ENCODE measurements at regions not wholly inside any gene's neighbourhood (a gene's known extent, or its start where the extent isn't known, plus 50 kb on each side); places are given as distances from the start of the nearest gene placed in this dataset.

- intact Hi-C loops (cut with micrococcal nuclease; ENCODE audit: unreplicated experiment), result no loop called here
- H3K36me3 ChIP-seq (ENCODE audit: insufficient read depth, low read length), result no peaks in the 10 kb centered on the region
- TF ChIP-seq CTCF (conservative IDR thresholded peaks at IDR 0.05; ENCODE audit: low read length) (no peak), EZH2phosphoT487 (IDR thresholded peaks at IDR 0.05; ENCODE audit: borderline replicate concordance, low read depth, low read length) (no peak)
- no peak overlapping the region for H3K4me2 ChIP-seq (ENCODE audit: low read length)
- no peak overlapping the region for H3K4me3 ChIP-seq (ENCODE audit: low read depth, low read length, poor library complexity, severe bottlenecking)
- no peaks in the 10 kb centered on the region for H3K79me2 ChIP-seq (ENCODE audit: insufficient read depth, low read depth, low read length)
- no TSS peak for BruUV-seq (replicated peaks)
- DNase-seq (ENCODE audit: low spot score), result no peak
- CTCF ChIA-PET (ENCODE audit: unreplicated experiment), result no interaction called here
- H3K9me2 ChIP-seq (ENCODE audit: insufficient read depth, low read length), result no peaks in the 10 kb centered on the region
- no peaks in the 10 kb centered on the region for H4K20me1 ChIP-seq (ENCODE audit: insufficient read depth, low read length)
- H3K4me1 ChIP-seq (ENCODE audit: insufficient read depth, low read length, poor library complexity, severe bottlenecking), result no peaks in the 10 kb centered on the region
- POLR2A ChIA-PET, result interaction anchor here (0.6 to 0.7 kb wide), 4 partner anchors 46 to 316 kb away, joined by 3 to 7 read pairs (median 4); no protein-coding TSS in a partner anchor
- no peaks in the 10 kb centered on the region for H3K9me3 ChIP-seq (ENCODE audit: low read length)
- no peak overlapping the region for H3K27ac ChIP-seq (ENCODE audit: low read depth, low read length, poor library complexity, severe bottlenecking)
- no peak overlapping the region for H2AFZ ChIP-seq (ENCODE audit: low read length)
Measured at GRCh38 chr6:8322659-8323058, 112.7 kb downstream of the SLC35B3 start.

- no peak for TF ChIP-seq EZH2phosphoT487 (IDR thresholded peaks at IDR 0.05; ENCODE audit: borderline replicate concordance, low read depth, low read length)
- no peak for TF ChIP-seq CTCF (conservative IDR thresholded peaks at IDR 0.05; ENCODE audit: low read length)
- no peaks in the 10 kb centered on the region for H4K20me1 ChIP-seq (ENCODE audit: insufficient read depth, low read length)
- no peaks in the 10 kb centered on the region for H3K36me3 ChIP-seq (ENCODE audit: insufficient read depth, low read length)
- no TSS peak for BruUV-seq (replicated peaks)
- no peaks in the 10 kb centered on the region for H3K79me2 ChIP-seq (ENCODE audit: insufficient read depth, low read depth, low read length)
- no peaks in the 10 kb centered on the region for H3K4me1 ChIP-seq (ENCODE audit: insufficient read depth, low read length, poor library complexity, severe bottlenecking)
- no peak for DNase-seq (ENCODE audit: low spot score)
- no peak overlapping the region for H3K27ac ChIP-seq (ENCODE audit: low read depth, low read length, poor library complexity, severe bottlenecking)
- intact Hi-C loops (cut with micrococcal nuclease; ENCODE audit: unreplicated experiment), result no loop called here
- H2AFZ ChIP-seq (ENCODE audit: low read length), result no peak overlapping the region
- ChIA-PET CTCF (ENCODE audit: unreplicated experiment) (no interaction called here), POLR2A (no interaction called here)
- no peaks in the 10 kb centered on the region for H3K9me2 ChIP-seq (ENCODE audit: insufficient read depth, low read length)
- H3K4me2 ChIP-seq (ENCODE audit: low read length), result no peak overlapping the region
- H3K4me3 ChIP-seq (ENCODE audit: low read depth, low read length, poor library complexity, severe bottlenecking), result no peak overlapping the region
- H3K9me3 ChIP-seq (ENCODE audit: low read length), result no peaks in the 10 kb centered on the region
Measured at GRCh38 chr6:8321671-8322404, 113.5 kb downstream of the SLC35B3 start.

GRCh38 chr6:8315154-8315553 lies 120.2 kb downstream of the SLC35B3 start:
- H3K4me1 ChIP-seq (ENCODE audit: insufficient read depth, low read length, poor library complexity, severe bottlenecking), result no peaks in the 10 kb centered on the region
- TF ChIP-seq EZH2phosphoT487 (IDR thresholded peaks at IDR 0.05; ENCODE audit: borderline replicate concordance, low read depth, low read length) (no peak), CTCF (conservative IDR thresholded peaks at IDR 0.05; ENCODE audit: low read length) (no peak)
- no peak overlapping the region for H2AFZ ChIP-seq (ENCODE audit: low read length)
- H3K9me2 ChIP-seq (ENCODE audit: insufficient read depth, low read length), result no peaks in the 10 kb centered on the region
- intact Hi-C loops (cut with micrococcal nuclease; ENCODE audit: unreplicated experiment), result no loop called here
- no peak overlapping the region for H3K27ac ChIP-seq (ENCODE audit: low read depth, low read length, poor library complexity, severe bottlenecking)
- no peak overlapping the region for H3K4me3 ChIP-seq (ENCODE audit: low read depth, low read length, poor library complexity, severe bottlenecking)
- BruUV-seq (replicated peaks), result no TSS peak
- ChIA-PET CTCF (ENCODE audit: unreplicated experiment) (no interaction called here), POLR2A (no interaction called here)
- no peaks in the 10 kb centered on the region for H3K9me3 ChIP-seq (ENCODE audit: low read length)
- no peaks in the 10 kb centered on the region for H4K20me1 ChIP-seq (ENCODE audit: insufficient read depth, low read length)
- H3K4me2 ChIP-seq (ENCODE audit: low read length), result no peak overlapping the region
- H3K36me3 ChIP-seq (ENCODE audit: insufficient read depth, low read length), result no peaks in the 10 kb centered on the region
- H3K79me2 ChIP-seq (ENCODE audit: insufficient read depth, low read depth, low read length), result no peaks in the 10 kb centered on the region
- DNase-seq (ENCODE audit: low spot score), result no peak
